ENCODE measurements at regions not wholly inside any gene's neighbourhood (a gene's known extent, or its start where the extent isn't known, plus 50 kb on each side); places are given as distances from the start of the nearest gene placed in this dataset.

DNA sequence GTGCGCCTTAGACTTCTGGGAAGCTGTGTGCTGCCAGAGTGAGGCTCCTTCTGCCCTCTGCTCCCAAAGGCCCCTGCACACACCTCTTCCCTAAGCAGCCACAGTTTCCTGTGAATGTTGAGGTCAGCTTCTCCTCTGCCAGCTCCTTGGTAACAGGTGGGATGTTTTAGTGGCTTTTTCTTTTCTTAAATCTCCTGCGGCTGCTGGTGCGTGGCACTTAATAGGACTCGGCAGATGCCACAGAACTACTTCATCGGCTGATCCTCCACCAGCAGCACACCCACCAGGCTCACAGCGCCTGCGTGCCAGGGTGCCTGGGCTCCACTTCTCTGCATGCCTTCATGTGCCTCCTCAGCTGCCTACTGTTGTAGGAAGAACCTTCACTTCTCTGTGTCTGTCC, 87.8 kb downstream of the RCN1 start:
- no peak for ATAC-seq (replicated peaks in 6 of 8)
- in situ Hi-C loops (cut with MboI; ENCODE audit: low pct_unique_long_range_greater_than_20kb in 2 of 9, low sequenced_read_pairs in 9 of 9, unreplicated experiment in 9 of 9) = loop anchor here in 3 of 9 experiments (10.0 to 25.0 kb wide), 4 partner anchors 124 to 1066 kb away; no protein-coding TSS in a partner anchor
- H3K4me1 ChIP-seq (replicated peaks in 1 of 2) = peaks cover 0 to 5% of the 10 kb centered on the region in 2 donors
- H3K27ac ChIP-seq = no peak overlapping the region
- WGBS, 10 experiments = 100% methylated on average over 1 to 6 of the region's 7 CpGs; no CpG with 5 or more reads in 3 of the 10 experiments
- H3K4me3 ChIP-seq = no peak overlapping the region

DNA sequence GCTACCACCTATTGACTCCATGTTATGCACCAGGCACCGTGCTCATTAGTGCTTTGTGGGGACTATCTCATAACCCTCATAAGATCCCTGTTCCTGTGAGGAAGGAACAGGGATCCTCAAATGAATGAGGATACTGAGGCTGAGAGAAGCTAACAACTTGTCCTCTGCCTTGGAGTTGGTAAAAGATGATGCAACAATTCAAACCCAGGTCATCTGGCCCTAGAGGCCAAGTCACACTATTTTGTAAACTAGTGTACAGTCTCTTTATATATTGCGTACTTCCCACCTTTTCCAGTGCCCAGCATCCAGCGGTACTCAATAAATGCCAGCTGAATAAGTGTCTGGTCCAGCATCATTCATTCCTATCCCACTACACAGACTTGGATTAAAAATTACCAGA, 92.6 kb downstream of the RCN1 start:
- Histone ChIP-seq H3K4me1 (replicated peaks in 1 of 2) (no peaks in the 10 kb centered on the region), H3K27ac (no peak overlapping the region), H3K4me3 (no peak overlapping the region)
- no peak for ATAC-seq (replicated peaks in 6 of 8)
- in situ Hi-C loops (cut with MboI; ENCODE audit: low pct_unique_long_range_greater_than_20kb in 2 of 9, low sequenced_read_pairs in 9 of 9, unreplicated experiment in 9 of 9) = loop anchor here in 1 of 9 experiments (25.0 kb wide), 1 partner anchor 1071 kb away; no protein-coding TSS in a partner anchor
- 0 to 100% (median 74%) methylated on average over 1 to 3 of the region's 3 CpGs for WGBS, 10 experiments

DNA sequence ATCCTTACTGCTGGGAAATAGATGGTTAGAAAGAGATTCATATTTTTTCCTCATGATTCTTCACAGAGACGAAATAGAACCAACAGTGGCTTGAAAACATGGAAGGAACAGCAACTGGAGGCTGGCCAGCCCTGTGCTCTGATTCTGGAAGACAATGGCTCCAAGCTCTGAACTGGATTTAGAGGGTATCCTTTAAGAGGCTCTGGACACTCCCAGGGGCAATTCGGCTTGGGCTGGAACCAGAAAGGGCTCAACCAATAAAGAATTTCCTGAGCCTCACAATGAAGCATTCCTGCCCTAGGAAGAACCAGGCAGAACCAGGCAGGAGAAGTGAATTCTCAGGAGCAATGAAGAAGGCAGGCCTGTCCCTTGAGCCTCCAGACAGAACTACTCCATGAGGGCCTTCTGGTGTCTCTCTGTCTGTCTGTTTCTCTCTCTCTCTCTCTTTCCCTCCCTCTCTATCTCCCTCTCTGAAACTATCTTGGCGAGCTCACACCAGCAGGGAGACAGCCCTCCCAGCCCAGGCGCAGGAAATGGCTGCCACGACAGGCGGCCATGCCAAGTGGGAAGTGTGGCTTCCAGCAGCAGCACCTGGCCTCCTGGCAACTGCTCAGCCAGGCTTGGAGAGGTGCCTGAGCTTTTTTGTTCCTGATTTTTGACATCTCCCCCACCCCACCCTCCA, 93.3 kb downstream of the RCN1 start:
- ATAC-seq (replicated peaks in 6 of 8) = no peak
- no peak overlapping the region for H3K27ac ChIP-seq
- whole genome bisulfite sequencing, 10 experiments = 0 to 100% (median 71%) methylated on average over 1 to 5 of the region's 6 CpGs; no CpG with 5 or more reads in 2 of the 10 experiments

DNA sequence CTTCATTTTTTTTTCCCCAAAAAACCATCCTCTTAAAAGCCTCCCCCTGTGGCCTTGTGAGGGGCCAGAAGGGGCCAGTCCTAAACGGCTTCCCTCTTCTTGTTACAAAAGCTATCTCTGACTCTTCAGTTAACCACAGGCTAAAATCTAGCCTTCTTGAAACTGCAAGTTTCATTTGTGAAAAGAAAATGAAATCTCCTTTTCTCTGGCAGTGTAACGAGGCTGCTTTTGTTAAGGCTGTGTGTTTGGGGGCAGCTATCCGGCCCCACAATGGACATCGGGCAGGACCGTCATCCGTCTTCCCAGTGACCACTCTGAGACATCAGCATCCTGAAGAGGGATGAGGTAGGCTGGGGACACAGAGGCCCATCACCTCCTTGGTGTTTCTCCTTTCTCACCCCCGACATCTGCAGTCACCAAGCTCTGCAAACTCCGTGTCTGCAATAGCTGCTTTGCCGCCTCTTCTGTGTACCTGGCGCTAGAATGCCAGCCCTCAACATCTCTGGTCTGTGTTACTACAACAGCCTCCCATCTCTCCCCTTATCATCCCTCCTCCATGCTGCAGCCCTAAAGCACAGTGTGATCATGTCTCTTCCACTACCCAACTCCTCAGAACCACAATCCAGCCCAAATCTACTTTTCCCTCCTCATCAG, 94.0 kb downstream of the RCN1 start:
- no peak overlapping the region for H3K4me3 ChIP-seq
- in situ Hi-C loops (cut with MboI; ENCODE audit: low pct_unique_long_range_greater_than_20kb in 2 of 9, low sequenced_read_pairs in 9 of 9, unreplicated experiment in 9 of 9) = loop anchor here in 1 of 9 experiments (25.0 kb wide), 1 partner anchor 1073 kb away; no protein-coding TSS in a partner anchor
- ATAC-seq (replicated peaks in 6 of 8) = no peak
- no peaks in the 10 kb centered on the region for H3K4me1 ChIP-seq (replicated peaks in 1 of 2)
- WGBS, 10 experiments = 61 to 100% (median 74%) methylated on average over 1 to 9 of the region's 10 CpGs; no CpG with 5 or more reads in 4 of the 10 experiments
- H3K27ac ChIP-seq = no peak overlapping the region

More for the DNA sequence above, 93.3 kb downstream of the RCN1 start:
- in situ Hi-C loops (cut with MboI; ENCODE audit: low pct_unique_long_range_greater_than_20kb in 2 of 9, low sequenced_read_pairs in 9 of 9, unreplicated experiment in 9 of 9) = loop anchor here in 1 of 9 experiments (25.0 kb wide), 1 partner anchor 1072 kb away; no protein-coding TSS in a partner anchor
- no peak overlapping the region for H3K4me3 ChIP-seq
- H3K4me1 ChIP-seq (replicated peaks in 1 of 2) = no peaks in the 10 kb centered on the region

DNA sequence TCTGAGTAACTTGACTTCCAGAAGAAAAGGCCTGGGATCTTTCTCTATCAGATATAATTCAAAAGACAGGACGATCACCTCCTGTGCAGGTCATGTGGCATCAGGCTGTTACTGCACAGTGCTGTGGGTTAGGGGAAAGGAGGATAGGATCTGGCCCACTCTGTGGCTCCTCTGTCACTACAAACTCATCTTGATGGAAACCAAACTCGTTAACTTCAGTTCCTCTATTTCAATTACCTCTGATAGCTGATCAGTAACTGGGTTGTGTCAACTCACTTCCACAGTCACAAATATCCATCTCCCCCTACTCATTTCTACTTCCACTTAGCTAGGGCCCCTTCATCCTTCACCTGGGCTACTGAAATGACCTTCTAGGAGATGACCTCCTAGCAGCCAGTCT, 95.2 kb downstream of the RCN1 start:
- 21 to 100% (median 83%) methylated on average over 1 to 2 of the region's 2 CpGs; no CpG with 5 or more reads in 5 of the 10 experiments for WGBS, 10 experiments

DNA sequence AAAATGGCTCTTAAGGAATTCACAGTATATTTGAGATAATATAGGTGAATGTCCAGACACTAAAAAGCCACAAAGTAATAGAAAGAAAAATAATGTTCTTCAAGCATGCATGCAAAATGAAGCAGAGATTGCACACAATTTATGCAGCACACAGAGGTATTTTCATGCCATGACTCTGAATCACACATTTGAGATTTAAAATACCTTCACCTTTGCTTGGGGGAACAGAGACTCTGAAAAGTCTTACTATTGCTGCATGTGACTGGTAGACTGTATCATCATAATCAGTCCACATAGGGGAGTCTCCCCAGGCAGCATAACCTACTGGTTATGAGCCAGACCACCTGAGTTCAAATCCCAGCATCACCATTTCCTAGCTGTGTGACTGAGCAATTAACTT, 96.2 kb downstream of the RCN1 start:
- in situ Hi-C loops (cut with MboI; ENCODE audit: low pct_unique_long_range_greater_than_20kb in 2 of 9, low sequenced_read_pairs in 9 of 9, unreplicated experiment in 9 of 9) = loop anchor here in 1 of 9 experiments (25.0 kb wide), 1 partner anchor 1075 kb away; no protein-coding TSS in a partner anchor
- Histone ChIP-seq H3K27ac (no peak overlapping the region), H3K4me3 (no peak overlapping the region), H3K4me1 (replicated peaks in 1 of 2) (peaks cover 0 to 4% of the 10 kb centered on the region in 2 donors)
- ATAC-seq (replicated peaks in 6 of 8) = no peak

More for the DNA sequence above, 95.2 kb downstream of the RCN1 start:
- Histone ChIP-seq H3K4me3 (no peak overlapping the region), H3K27ac (no peak overlapping the region), H3K4me1 (replicated peaks in 1 of 2) (peaks cover 0 to 2% of the 10 kb centered on the region in 2 donors)
- in situ Hi-C loops (cut with MboI; ENCODE audit: low pct_unique_long_range_greater_than_20kb in 2 of 9, low sequenced_read_pairs in 9 of 9, unreplicated experiment in 9 of 9) = loop anchor here in 1 of 9 experiments (25.0 kb wide), 1 partner anchor 1074 kb away; no protein-coding TSS in a partner anchor
- ATAC-seq (replicated peaks in 6 of 8) = no peak

DNA sequence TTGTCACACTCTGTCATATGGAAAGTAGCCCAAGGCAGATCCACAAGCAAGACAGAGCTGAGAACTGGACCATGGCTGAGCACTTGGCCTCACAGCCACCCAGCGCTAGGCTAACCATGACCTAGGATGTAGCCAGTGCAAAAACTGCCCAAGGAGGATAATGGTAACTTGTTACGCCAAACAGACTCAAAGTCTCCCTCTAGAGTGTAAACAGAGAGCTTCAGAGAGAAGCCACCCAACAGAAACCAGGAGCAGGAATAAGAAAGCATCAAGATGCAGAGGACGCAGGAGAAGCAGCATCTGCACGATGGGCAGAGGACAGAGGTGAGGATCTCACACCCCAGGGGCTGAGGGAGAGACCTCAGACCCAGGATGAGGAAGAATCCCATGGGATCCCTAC, 97.9 kb downstream of the RCN1 start:
- ATAC-seq (replicated peaks in 6 of 8) = no peak
- in situ Hi-C loops (cut with MboI; ENCODE audit: low pct_unique_long_range_greater_than_20kb in 2 of 9, low sequenced_read_pairs in 9 of 9, unreplicated experiment in 9 of 9) = loop anchor here in 1 of 9 experiments (25.0 kb wide), 1 partner anchor 1076 kb away; no protein-coding TSS in a partner anchor

DNA sequence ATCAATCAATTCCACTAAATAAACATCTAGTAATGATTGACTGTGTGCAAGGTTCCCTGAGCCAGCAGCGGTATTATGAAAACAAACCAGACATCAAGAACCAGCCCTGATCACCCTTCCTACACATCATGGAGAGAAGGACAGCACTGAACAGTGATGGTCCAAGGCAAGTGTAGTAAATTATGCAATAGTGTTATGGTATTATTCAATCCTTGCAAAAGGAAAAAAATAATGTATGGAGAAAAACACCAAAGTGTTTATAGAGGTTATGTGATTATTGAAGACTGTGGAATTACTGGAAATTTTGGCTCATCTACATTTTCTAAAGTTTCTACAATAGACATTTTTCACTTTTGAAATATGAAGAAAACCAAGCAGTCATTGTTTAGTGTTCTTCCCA, 105.3 kb downstream of the RCN1 start:
- Histone ChIP-seq H3K4me1 (replicated peaks in 1 of 2) (peaks cover 0 to 5% of the 10 kb centered on the region in 2 donors), H3K27ac (no peak overlapping the region), H3K4me3 (no peak overlapping the region)
- in situ Hi-C loops (cut with MboI; ENCODE audit: low pct_unique_long_range_greater_than_20kb in 2 of 9, low sequenced_read_pairs in 9 of 9, unreplicated experiment in 9 of 9) = loop anchor here in 1 of 9 experiments (25.0 kb wide), 1 partner anchor 1084 kb away; no protein-coding TSS in a partner anchor
- 0 to 100% (median 86%) methylated on average over 1 of the region's 1 CpG; no CpG with 5 or more reads in 5 of the 10 experiments for WGBS, 10 experiments
- ATAC-seq (replicated peaks in 6 of 8) = no peak

More for the DNA sequence above, 97.9 kb downstream of the RCN1 start:
- WGBS, 10 experiments = 20 to 100% (median 85%) methylated on average over 1 to 3 of the region's 4 CpGs; no CpG with 5 or more reads in 2 of the 10 experiments
- Histone ChIP-seq H3K4me1 (replicated peaks in 1 of 2) (peaks cover 0 to 8% of the 10 kb centered on the region in 2 donors), H3K4me3 (no peak overlapping the region), H3K27ac (no peak overlapping the region)

DNA sequence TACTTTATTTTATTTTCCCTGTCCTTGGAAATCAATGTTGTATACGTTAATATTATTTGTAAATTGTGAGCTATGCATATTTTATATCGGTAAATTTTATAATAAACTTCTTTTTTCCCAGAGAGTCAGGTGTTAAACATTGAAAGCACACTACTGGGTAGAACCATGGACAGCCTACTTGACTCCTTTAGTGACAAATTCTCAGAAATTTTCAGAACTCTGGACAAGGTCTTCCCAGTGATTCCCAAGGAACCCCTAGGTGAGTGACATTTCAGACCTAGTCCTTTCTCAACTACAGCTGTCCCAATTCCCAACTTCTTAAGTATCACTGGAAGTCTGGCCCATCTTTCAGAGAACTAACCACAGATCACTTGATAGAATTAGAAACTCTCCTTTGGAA, 107.2 kb downstream of the RCN1 start:
- no peak for ATAC-seq (replicated peaks in 6 of 8)
- in situ Hi-C loops (cut with MboI; ENCODE audit: low pct_unique_long_range_greater_than_20kb in 2 of 9, low sequenced_read_pairs in 9 of 9, unreplicated experiment in 9 of 9) = loop anchor here in 1 of 9 experiments (25.0 kb wide), 1 partner anchor 1086 kb away; no protein-coding TSS in a partner anchor
- WGBS, 10 experiments = 0 to 100% (median 64%) methylated on average over 1 to 2 of the region's 2 CpGs; no CpG with 5 or more reads in 1 of the 10 experiments
- H3K4me1 ChIP-seq (replicated peaks in 1 of 2) = peaks cover 0 to 4% of the 10 kb centered on the region in 2 donors
- no peak overlapping the region for H3K4me3 ChIP-seq
- H3K27ac ChIP-seq = no peak overlapping the region

DNA sequence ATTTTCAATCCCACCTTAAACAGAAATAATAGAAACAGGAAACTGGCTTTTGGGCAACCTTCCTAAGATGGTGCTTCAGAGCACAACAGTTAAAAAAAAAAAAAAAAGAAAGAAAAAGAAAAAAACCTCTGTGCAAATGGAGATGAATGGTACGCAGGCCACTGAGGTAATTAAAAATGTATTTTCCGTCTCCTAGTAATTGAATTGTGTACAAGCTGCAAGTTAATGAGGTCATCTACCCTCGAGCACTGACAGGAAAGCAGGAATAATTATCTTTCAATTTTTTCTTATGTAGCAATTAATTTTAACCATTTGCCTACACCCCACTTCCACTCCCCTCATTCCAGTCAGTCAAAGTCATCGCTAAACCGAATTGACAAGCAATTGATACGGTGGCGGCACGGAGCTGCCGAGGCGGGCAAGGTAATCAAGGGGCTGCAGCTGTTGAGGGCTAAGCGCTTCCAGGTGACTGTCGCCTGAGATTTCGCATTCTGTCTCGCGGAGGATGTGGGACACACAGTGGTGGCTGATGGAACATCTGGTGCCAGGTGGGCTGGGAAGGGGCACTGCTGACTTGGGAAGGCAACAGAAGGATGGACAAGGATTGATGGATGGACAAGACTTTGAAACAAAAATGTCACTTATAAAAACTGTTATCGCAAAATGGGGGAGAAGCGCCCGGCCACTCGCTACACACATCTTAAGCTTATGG, 109.4 kb downstream of the RCN1 start:
- WGBS, 10 experiments = 13 to 100% (median 93%) methylated on average over 1 to 19 of the region's 19 CpGs
- in situ Hi-C loops (cut with MboI; ENCODE audit: low pct_unique_long_range_greater_than_20kb in 2 of 9, low sequenced_read_pairs in 9 of 9, unreplicated experiment in 9 of 9) = no loop called here
- ATAC-seq (replicated peaks in 6 of 8) = no peak
- Histone ChIP-seq H3K4me1 (replicated peaks in 1 of 2) (no peaks in the 10 kb centered on the region), H3K4me3 (no peak overlapping the region), H3K27ac (no peak overlapping the region)

DNA sequence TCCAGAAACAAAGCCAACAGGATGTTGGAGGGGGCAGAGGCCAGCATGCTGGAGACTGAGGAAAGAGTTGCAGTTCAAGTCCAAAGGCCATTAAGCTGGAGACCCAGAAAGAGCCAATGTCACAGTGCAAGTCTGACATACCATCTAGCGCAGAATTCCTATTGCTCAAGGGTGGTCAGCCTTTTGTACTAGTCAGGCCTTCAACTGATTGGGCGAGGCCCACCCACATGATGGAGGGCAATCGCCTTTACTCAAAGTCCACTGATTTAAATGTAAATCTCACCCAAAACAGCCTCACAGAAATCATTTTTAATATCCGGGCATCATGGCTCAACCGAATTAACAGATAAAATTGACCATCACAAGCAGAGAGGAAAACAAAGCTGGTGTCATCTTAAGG, 113.9 kb downstream of the RCN1 start:
- Histone ChIP-seq H3K27ac (no peak overlapping the region), H3K4me1 (replicated peaks in 1 of 2) (no peaks in the 10 kb centered on the region), H3K4me3 (no peak overlapping the region)
- in situ Hi-C loops (cut with MboI; ENCODE audit: low pct_unique_long_range_greater_than_20kb in 2 of 9, low sequenced_read_pairs in 9 of 9, unreplicated experiment in 9 of 9) = no loop called here
- ATAC-seq (replicated peaks in 6 of 8) = no peak
- WGBS, 10 experiments = 30 to 100% (median 86%) methylated on average over 2 to 4 of the region's 5 CpGs; no CpG with 5 or more reads in 2 of the 10 experiments

DNA sequence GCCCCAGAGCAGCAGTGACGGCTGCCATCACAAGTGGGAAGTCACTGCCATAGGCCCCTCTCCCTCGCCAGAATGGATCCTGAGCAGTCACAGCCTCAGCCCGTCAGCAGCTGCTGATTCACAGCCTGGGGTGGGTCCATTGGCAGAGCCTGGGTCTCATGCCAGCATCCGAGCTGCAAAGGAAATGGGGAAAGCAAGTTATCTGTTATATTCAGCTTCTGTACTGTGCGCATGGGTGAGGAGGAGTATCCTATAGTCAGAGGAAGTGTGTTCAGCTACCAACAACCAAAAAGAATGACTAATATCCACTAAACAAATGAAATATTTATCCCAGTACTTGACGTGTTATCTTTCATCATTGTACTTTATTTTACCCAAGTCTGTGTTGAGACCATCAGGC, 119.7 kb downstream of the RCN1 start:
- Histone ChIP-seq H3K4me3 (no peak overlapping the region), H3K4me1 (replicated peaks in 1 of 2) (peaks cover 3 to 27% of the 10 kb centered on the region in 2 donors), H3K27ac (no peak overlapping the region)
- peak in 2 of 8 experiments; percentile 28 to 55 for ATAC-seq (replicated peaks in 6 of 8)
- in situ Hi-C loops (cut with MboI; ENCODE audit: low pct_unique_long_range_greater_than_20kb in 2 of 9, low sequenced_read_pairs in 9 of 9, unreplicated experiment in 9 of 9) = no loop called here
- 0 to 80% (median 60%) methylated on average over 1 to 5 of the region's 6 CpGs; no CpG with 5 or more reads in 3 of the 10 experiments for WGBS, 10 experiments
